ENCODE measurements at regions not wholly inside any gene's neighbourhood (a gene's known extent, or its start where the extent isn't known, plus 50 kb on each side); places are given as distances from the start of the nearest gene placed in this dataset.

- TF ChIP-seq CTCF (IDR thresholded peaks at IDR 0.05) (no peak), POLR2A (IDR thresholded peaks at IDR 0.05) (no peak)
Observed at GRCh38 chr3:127371334-127371733, 83.5 kb upstream of the PRR20G start.

Data from gastroesophageal sphincter (tissue), 3 donors.